22Rv1 (cell line): ENCODE measurements at regions not wholly inside any gene's neighbourhood (a gene's known extent, or its start where the extent isn't known, plus 50 kb on each side); places are given as distances from the start of the nearest gene placed in this dataset.
"Not testable (repeated sequence)": the region's sequence is repeated elsewhere in the genome, so short reads cannot be mapped to it uniquely, and the experiment has no call there.

ENCODE experiments used
- H3K27ac ChIP-seq: fragments of 450-650 bp; 2 replicates; pipeline ENCODE4 v1.5.1; 2017
- CTCF ChIP-seq: fragments of 450-650 bp; IDR thresholded peaks from 2 replicates; pipeline ENCODE4 v1.5.1; 2017; ENCODE audit warnings: mild to moderate bottlenecking
- ZFX ChIP-seq: fragments of 450-650 bp; IDR thresholded peaks from 2 replicates; pipeline ENCODE4 v1.6.1; 2017; ENCODE audit warnings: antibody characterized with exemption, borderline replicate concordance

- H3K27ac ChIP-seq: peak overlapping the region; percentile 76
Observed at GRCh38 chr17:30731210-30732132, 93.0 kb downstream of the CRLF3 start.

- H3K27ac ChIP-seq: peak overlapping the region; percentile 76
Observed at GRCh38 chr17:30730837-30731209, 93.7 kb downstream of the CRLF3 start.

GRCh38 chr17:30730171-30730836 is 94.2 kb downstream of the CRLF3 start:
- H3K27ac ChIP-seq: peak overlapping the region; percentile 76

GRCh38 chr17:30729471-30730170 is 94.9 kb downstream of the CRLF3 start:
- H3K27ac ChIP-seq: not testable (repeated sequence)

GRCh38 chr17:30727517-30727916 is 97.0 kb downstream of the CRLF3 start:
- not testable (repeated sequence) for H3K27ac ChIP-seq

- H3K27ac ChIP-seq: not testable (repeated sequence)
Observed at GRCh38 chr17:30726734-30727133, 97.8 kb downstream of the CRLF3 start.

- not testable (repeated sequence) for H3K27ac ChIP-seq
Observed at GRCh38 chr17:30726310-30726709, 98.2 kb downstream of the CRLF3 start.

- not testable (repeated sequence) for H3K27ac ChIP-seq
Observed at GRCh38 chr17:30724034-30724650, 100.3 kb downstream of the CRLF3 start.

- not testable (repeated sequence) for H3K27ac ChIP-seq
Observed at GRCh38 chr17:30722114-30722780, 102.2 kb downstream of the CRLF3 start.

GRCh38 chr17:30720971-30721370 is 103.5 kb downstream of the CRLF3 start:
- H3K27ac ChIP-seq: not testable (repeated sequence)

- no peak overlapping the region for H3K27ac ChIP-seq
- no peak for TF ChIP-seq CTCF
- TF ChIP-seq ZFX: no peak
Observed at GRCh38 chr17:30720013-30720471, 104.5 kb downstream of the CRLF3 start.

- peak; percentile 81 for TF ChIP-seq CTCF
- not testable (repeated sequence) for H3K27ac ChIP-seq
Observed at GRCh38 chr17:30719131-30719973, 105.1 kb downstream of the CRLF3 start.

GRCh38 chr17:30718691-30719090 is 105.8 kb downstream of the CRLF3 start:
- H3K27ac ChIP-seq: not testable (repeated sequence)

- H3K27ac ChIP-seq: not testable (repeated sequence)
Observed at GRCh38 chr17:30718099-30718447, 106.4 kb downstream of the CRLF3 start.
